ENCODE measurements at regions not wholly inside any gene's neighbourhood (a gene's known extent, or its start where the extent isn't known, plus 50 kb on each side); places are given as distances from the start of the nearest gene placed in this dataset.

- TF ChIP-seq ZNF318 (CRISPR knock-in tag; IDR thresholded peaks at IDR 0.05): no peak
- no peak for TF ChIP-seq GTF3A (CRISPR knock-in tag; conservative IDR thresholded peaks at IDR 0.05)
- no peak for TF ChIP-seq FLYWCH1 (CRISPR knock-in tag; IDR thresholded peaks at IDR 0.05)
- no peak for TF ChIP-seq HES4 (CRISPR knock-in tag; IDR thresholded peaks at IDR 0.05; ENCODE audit: borderline replicate concordance)
- no peak for TF ChIP-seq SUZ12 (IDR thresholded peaks at IDR 0.05; ENCODE audit: low read depth, low read length)
- TF ChIP-seq GPN1 (CRISPR knock-in tag; IDR thresholded peaks at IDR 0.05; ENCODE audit: borderline replicate concordance): no peak
- no peak for TF ChIP-seq ZNF468 (CRISPR knock-in tag; IDR thresholded peaks at IDR 0.05)
- no peak for TF ChIP-seq ZHX1 (CRISPR knock-in tag; IDR thresholded peaks at IDR 0.05; ENCODE audit: low read depth)
- peak; percentile 74; the same call in 1 of the 2 replicates for TF ChIP-seq ERF (CRISPR knock-in tag; IDR thresholded peaks at IDR 0.05)
- TF ChIP-seq ZNF552 (CRISPR knock-in tag; IDR thresholded peaks at IDR 0.05; ENCODE audit: borderline replicate concordance): no peak
- TF ChIP-seq RBAK (CRISPR knock-in tag; IDR thresholded peaks at IDR 0.05): no peak
- TF ChIP-seq RFX5 (IDR thresholded peaks at IDR 0.05; ENCODE audit: low read depth, low read length): no peak
- TF ChIP-seq TFE3 (CRISPR knock-in tag; IDR thresholded peaks at IDR 0.05): no peak; the same call in 1 of the 2 replicates
Observed at GRCh38 chr2:39492095-39492590, 55.1 kb upstream of the MAP4K3 start (continued).
